Hepatocyte (in vitro differentiated cells): ENCODE measurements at regions not wholly inside any gene's neighbourhood (a gene's known extent, or its start where the extent isn't known, plus 50 kb on each side); places are given as distances from the start of the nearest gene placed in this dataset.

ENCODE experiments used
- CTCF ChIP-seq: fragments of 200-600 bp; sonication (generic); IDR thresholded peaks from 2 replicates; pipeline ENCODE4 v1.5.1; 2016; ENCODE audit warnings: antibody characterized with exemption, mild to moderate bottlenecking; ENCODE audit not compliant: poor library complexity
- EZH2 ChIP-seq: fragments of 200-600 bp; sonication (generic); IDR thresholded peaks from 2 replicates; pipeline ENCODE4 v1.6.1; 2016; ENCODE audit warnings: antibody characterized with exemption, mild to moderate bottlenecking, borderline replicate concordance
- EZH2phosphoT487 ChIP-seq: fragments of 200-600 bp; sonication (generic); IDR thresholded peaks from one replicate; pipeline ENCODE4 v1.6.1; 2018; ENCODE audit warnings: antibody characterized with exemption, mild to moderate bottlenecking, low read depth, moderate library complexity; ENCODE audit not compliant: unreplicated experiment, severe bottlenecking

DNA sequence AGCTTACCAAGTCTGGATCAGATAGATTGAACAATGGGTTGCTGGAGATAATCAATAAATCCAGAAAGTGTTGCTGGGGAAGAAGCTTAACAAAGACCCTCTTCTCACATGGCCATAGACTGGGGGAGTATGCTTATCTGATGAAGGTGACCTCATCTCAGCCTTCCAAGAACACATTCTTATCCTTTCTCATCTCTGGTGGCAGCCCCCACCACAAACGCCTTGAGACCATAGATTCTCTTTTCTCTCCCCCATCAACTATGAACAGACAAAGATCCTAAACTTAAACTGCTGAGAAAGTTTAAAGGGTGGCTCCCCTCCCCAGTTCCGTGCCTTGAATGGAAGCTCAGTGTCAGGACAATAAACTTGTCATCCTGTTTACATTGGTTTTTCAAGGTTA lies 428.7 kb upstream of the TRIB2 start:
- TF ChIP-seq CTCF = no peak
- no peak for TF ChIP-seq EZH2phosphoT487
- TF ChIP-seq EZH2 = no peak
